ENCODE measurements at regions not wholly inside any gene's neighbourhood (a gene's known extent, or its start where the extent isn't known, plus 50 kb on each side); places are given as distances from the start of the nearest gene placed in this dataset.

GRCh38 chr11:92917927-92918326 is 51.5 kb upstream of the MTNR1B start (continued):
- TF ChIP-seq NCOA2 (IDR thresholded peaks at IDR 0.05; ENCODE audit: partially characterized antibody in 2 of 2) (no peak), ZNF785 (CRISPR knock-in tag; IDR thresholded peaks at IDR 0.05) (no peak), ZNF12 (CRISPR knock-in tag; IDR thresholded peaks at IDR 0.05) (no peak), GABPA (tag; conservative IDR thresholded peaks at IDR 0.05; ENCODE audit: low read depth) (no peak), ZNF41 (CRISPR knock-in tag; conservative IDR thresholded peaks at IDR 0.05) (no peak), FOSL1 (tag; conservative IDR thresholded peaks at IDR 0.05) (no peak)

DNA sequence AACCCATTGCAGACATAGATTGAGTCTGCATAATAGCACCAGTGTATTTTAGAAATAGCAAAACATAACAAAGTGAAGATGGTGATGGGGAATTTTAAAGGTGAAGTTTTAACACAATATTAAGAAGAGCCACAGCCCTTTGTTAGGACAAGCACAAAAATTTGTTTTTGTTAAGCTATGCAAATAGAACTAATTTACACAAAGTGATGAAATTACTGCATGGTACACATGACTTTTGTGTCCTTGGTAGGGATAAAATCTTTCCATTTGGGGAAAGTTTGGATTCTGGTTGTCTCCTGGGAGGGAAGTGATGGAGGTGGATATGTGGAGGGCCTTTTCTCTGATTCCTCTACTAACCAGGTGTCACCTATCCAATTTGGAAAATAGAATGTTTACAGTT is 50.4 kb upstream of the MTNR1B start:
- H3K9me3 ChIP-seq (replicated peaks; ENCODE audit: control insufficient read depth, insufficient read depth, low read depth, low read length), result no peaks in the 10 kb centered on the region
- peaks cover 0 to 5% of the 10 kb centered on the region in 2 experiments; a peak in 1 of 5 replicates for H3K4me1 ChIP-seq (replicated peaks in 1 of 2; ENCODE audit: control insufficient read depth in 2 of 2, insufficient read depth in 2 of 2, low read length in 2 of 2)
- no peaks in the 10 kb centered on the region for H3K9me1 ChIP-seq (ENCODE audit: control insufficient read depth, insufficient read depth, low read length)
- H2AFZ ChIP-seq (ENCODE audit: low read depth, low read length), result no peak overlapping the region
- H3K4me2 ChIP-seq (ENCODE audit: insufficient read depth, low read length), result no peak overlapping the region
- FAIRE-seq, result no peak
- no peak for ATAC-seq
- no peaks in the 10 kb centered on the region for H3K36me3 ChIP-seq (ENCODE audit: control insufficient read depth, insufficient read depth, low read length)
- H3K4me3 ChIP-seq, result no peak overlapping the region
- DNase-seq (ENCODE audit: extremely low read depth in 1 of 4, low spot score in 3 of 4), result no peak
- in situ Hi-C loops (cut with MboI) (no loop called here), intact Hi-C loops (cut with micrococcal nuclease) (no loop called here)
- H3K9ac ChIP-seq (ENCODE audit: insufficient read depth in 1 of 2, low read depth in 2 of 2, low read length in 2 of 2), result no peak overlapping the region
- H4K20me1 ChIP-seq (replicated peaks; ENCODE audit: control insufficient read depth, insufficient read depth, low read length), result no peaks in the 10 kb centered on the region
- peaks cover 0 to 15% of the 10 kb centered on the region in 2 experiments; a peak in 2 of 5 replicates for H3K27me3 ChIP-seq (ENCODE audit: control insufficient read depth in 2 of 2, insufficient read depth in 2 of 2, low read length in 2 of 2)
- no TSS peak for BruUV-seq (replicated peaks)
- POLR2A ChIA-PET, result no interaction called here
- TF ChIP-seq, protein P1, sequence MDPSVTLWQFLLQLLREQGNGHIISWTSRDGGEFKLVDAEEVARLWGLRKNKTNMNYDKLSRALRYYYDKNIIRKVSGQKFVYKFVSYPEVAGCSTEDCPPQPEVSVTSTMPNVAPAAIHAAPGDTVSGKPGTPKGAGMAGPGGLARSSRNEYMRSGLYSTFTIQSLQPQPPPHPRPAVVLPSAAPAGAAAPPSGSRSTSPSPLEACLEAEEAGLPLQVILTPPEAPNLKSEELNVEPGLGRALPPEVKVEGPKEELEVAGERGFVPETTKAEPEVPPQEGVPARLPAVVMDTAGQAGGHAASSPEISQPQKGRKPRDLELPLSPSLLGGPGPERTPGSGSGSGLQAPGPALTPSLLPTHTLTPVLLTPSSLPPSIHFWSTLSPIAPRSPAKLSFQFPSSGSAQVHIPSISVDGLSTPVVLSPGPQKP (CRISPR knock-in tag; IDR thresholded peaks at IDR 0.05), result no peak
- no peak for TF ChIP-seq ELF1 (tag; IDR thresholded peaks at IDR 0.05)
- no peak for TF ChIP-seq FOXA1 (IDR thresholded peaks at IDR 0.05; ENCODE audit: borderline replicate concordance)
- H3K79me2 ChIP-seq (ENCODE audit: control insufficient read depth, insufficient read depth, low read length), result no peaks in the 10 kb centered on the region
- CTCF ChIA-PET (ENCODE audit: low intra/inter-chr PET ratio), result no interaction called here
- H3K27ac ChIP-seq (ENCODE audit: extremely low read depth, low read depth, low read length), result no peak overlapping the region

All from K562 (cell line).